ENCODE measurements at regions not wholly inside any gene's neighbourhood (a gene's known extent, or its start where the extent isn't known, plus 50 kb on each side); places are given as distances from the start of the nearest gene placed in this dataset.

DNA sequence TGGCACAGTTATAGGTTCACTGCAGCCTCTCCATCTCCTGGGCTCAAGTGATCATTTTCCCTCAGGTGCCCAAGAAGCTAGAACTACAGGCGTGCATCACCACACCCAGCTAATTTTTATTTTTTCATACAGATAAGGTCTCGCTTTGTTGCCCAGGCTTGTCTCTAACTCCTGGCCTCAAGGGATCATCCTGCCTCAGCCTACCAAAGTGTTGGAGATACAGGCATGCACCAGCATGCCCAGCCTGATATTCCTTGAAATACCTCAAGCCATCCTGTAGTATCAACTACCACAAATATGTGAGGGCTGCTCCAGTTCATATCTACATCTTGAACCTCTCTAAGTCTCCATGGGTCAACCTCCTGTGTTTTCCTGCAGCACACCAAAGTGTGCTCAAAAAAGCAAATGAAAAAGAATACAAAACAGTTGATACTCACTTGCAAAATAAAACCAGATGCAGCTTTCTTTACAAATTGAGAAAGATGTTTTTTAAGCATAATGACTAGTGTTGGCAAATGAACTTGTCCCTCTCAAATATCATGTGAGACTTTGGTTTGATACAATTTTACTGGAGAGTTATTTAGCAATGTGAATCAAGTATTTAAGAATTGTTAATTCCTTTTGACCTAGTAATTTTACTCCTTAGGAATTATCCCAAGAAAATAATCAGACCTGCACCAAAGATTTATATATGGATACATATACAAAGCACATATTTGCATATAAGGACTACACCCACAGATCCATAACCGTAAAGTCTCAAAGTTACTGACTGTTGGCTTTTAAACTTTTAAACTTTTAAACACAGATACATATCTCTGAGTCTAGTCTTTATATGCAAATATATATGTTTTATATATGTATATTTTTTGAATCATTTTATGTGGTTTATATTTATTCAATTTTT lies 197.7 kb downstream of the NRIP1 start:
- Mint-ChIP-seq H3K4me1 (ENCODE audit: low read depth) (no peaks in the 10 kb centered on the region), H3K27me3 (peaks cover 4% of the 10 kb centered on the region), H3K27ac (no peak overlapping the region), H3K36me3 (no peaks in the 10 kb centered on the region), H3K4me3 (no peak overlapping the region), H3K9me3 (no peaks in the 10 kb centered on the region)
- DNase-seq = no peak
- intact Hi-C loops (cut with micrococcal nuclease) = loop anchor here (10.0 kb wide), 1 partner anchor 612 kb away; no protein-coding TSS in a partner anchor
- ChIA-PET POLR2A (no interaction called here), CTCF (interaction anchor here (1.9 kb wide), 1 partner anchor 11 kb away, joined by 5 read pairs; no protein-coding TSS in a partner anchor)

DNA sequence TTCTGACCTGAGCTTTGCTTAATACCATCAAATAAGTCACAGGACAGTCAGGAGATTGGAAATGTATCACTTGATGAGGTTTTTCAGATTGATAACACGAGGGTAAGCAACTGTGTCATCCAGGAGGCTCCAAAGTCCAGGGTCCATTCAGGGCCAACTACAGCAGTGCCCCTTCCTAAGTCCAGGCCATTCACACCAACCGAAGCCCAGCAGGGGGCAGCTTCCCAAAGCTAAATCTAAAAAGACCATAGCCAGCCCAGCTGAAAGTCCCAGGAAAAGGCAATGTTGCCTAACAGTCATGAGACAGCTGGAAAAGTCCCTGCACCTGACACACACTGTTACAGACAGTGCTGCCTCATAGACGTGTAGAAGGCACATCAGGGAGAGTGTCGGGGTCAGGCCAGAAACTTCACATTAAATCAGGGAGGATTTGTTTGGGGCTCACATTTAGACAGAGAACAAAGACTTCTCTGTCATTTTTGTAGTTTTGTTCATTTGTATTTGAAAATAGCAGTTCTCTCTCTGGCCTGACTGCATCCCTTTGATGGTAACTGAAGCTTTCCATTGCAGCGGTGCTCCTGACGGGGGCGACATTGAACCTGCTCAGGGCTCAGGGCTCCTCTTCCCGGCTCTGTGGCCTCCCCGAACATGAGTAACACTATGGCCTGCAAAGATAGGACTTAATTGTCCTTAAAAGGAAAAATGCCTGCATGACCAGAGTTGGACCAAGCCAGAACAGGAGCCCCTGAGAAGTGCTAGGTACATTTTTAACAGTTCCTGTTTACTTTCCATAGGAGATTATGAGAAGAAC lies 200.4 kb downstream of the NRIP1 start:
- peak; percentile 66 for DNase-seq
- peaks cover 4% of the 10 kb centered on the region for H3K27me3 Mint-ChIP-seq
- intact Hi-C loops (cut with micrococcal nuclease) = loop anchor here (1.0 to 10.0 kb wide), 4 partner anchors 202 to 728 kb away; no protein-coding TSS in a partner anchor
- CTCF ChIA-PET = interaction anchor here (0.6 to 1.7 kb wide), 16 partner anchors 10 to 728 kb away, joined by 3 to 8 read pairs (median 3); no protein-coding TSS in a partner anchor
- H3K4me1 Mint-ChIP-seq (ENCODE audit: low read depth) = no peaks in the 10 kb centered on the region
- no peak overlapping the region for H3K27ac Mint-ChIP-seq
- no peaks in the 10 kb centered on the region for H3K9me3 Mint-ChIP-seq
- no peak overlapping the region for H3K4me3 Mint-ChIP-seq
- H3K36me3 Mint-ChIP-seq = no peaks in the 10 kb centered on the region
- POLR2A ChIA-PET = no interaction called here

DNA sequence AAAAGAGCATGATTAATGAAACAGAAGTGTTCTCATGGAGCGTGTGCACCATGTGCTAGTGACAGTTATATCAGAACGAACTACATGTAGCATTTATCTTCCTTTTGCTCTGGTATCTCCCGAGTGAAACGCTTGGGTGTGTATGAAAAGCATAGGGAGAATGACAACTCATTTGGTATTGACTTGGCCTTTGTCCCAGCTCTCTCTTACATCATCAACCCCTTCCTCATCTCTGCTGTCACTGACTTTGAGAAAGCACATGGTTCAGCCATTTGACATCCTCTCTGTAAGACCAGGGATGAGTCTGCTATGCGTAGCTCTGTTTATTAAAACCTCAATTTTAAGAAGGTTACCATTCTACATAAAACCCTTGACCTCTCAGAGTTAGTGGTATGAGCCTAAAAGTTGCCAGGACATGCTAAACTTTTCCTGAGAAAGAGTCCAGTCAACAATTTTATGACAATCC lies 201.0 kb downstream of the NRIP1 start:
- H3K36me3 Mint-ChIP-seq = no peaks in the 10 kb centered on the region
- POLR2A ChIA-PET = no interaction called here
- H3K27ac Mint-ChIP-seq = no peak overlapping the region
- intact Hi-C loops (cut with micrococcal nuclease) = loop anchor here (1.0 to 10.0 kb wide), 5 partner anchors 203 to 729 kb away; no protein-coding TSS in a partner anchor
- H3K4me3 Mint-ChIP-seq = no peak overlapping the region
- H3K4me1 Mint-ChIP-seq (ENCODE audit: low read depth) = no peaks in the 10 kb centered on the region
- peaks cover 2% of the 10 kb centered on the region for H3K27me3 Mint-ChIP-seq
- no peaks in the 10 kb centered on the region for H3K9me3 Mint-ChIP-seq
- no peak for DNase-seq
- CTCF ChIA-PET = interaction anchor here (0.8 to 1.7 kb wide), 12 partner anchors 9 to 728 kb away, joined by 3 to 8 read pairs (median 3); no protein-coding TSS in a partner anchor

DNA sequence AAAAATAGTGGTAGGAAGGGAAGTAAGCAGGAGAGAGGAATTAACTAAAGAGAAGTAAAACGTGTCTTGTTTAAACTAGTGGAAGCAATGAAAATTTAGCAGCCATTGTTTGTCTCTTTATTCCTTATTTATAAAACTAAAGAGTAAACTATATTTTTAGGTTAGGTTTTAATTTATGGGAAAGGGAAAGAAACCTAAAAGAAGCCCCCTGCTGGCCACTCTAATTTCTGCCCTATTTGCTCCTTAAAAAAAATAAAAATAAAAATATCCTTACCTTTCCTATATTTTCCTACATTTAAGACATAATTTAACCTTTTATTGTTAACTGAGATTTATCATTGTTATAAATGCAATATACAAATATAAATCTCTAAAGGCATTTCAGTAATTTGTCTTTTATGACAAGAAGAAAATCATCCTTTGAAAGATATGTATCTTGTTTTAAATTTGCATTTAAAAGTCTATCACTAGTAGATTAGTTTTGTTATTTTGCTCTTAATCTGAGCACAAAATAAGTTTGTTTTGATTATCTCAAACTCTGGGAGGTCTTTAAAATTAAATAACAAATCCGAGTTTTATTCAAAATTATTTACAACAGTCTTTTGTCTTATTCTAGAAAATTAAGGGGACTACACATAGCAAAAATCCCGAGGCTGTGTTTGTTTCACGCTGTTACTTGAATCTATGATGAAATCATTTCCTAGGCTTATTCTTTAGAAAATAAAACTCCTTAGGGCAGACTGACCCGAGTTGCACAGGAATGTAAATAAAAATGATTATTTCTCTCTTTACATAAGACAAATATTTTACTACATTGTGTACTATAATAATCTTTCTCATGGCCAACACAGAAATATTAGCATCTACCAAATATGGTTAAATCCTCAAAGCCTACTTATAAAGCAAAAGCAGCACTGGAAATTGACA lies 201.7 kb downstream of the NRIP1 start:
- intact Hi-C loops (cut with micrococcal nuclease) = loop anchor here (2.0 to 10.0 kb wide), 3 partner anchors 460 to 729 kb away; no protein-coding TSS in a partner anchor
- H3K36me3 Mint-ChIP-seq = no peaks in the 10 kb centered on the region
- no peaks in the 10 kb centered on the region for H3K27me3 Mint-ChIP-seq
- no peaks in the 10 kb centered on the region for H3K9me3 Mint-ChIP-seq
- no peak for DNase-seq
- H3K4me1 Mint-ChIP-seq (ENCODE audit: low read depth) = no peaks in the 10 kb centered on the region
- ChIA-PET CTCF (interaction anchor here (1.0 to 1.7 kb wide), 6 partner anchors 26 to 672 kb away, joined by 3 to 8 read pairs (median 3); no protein-coding TSS in a partner anchor), POLR2A (no interaction called here)
- H3K4me3 Mint-ChIP-seq = no peak overlapping the region
- H3K27ac Mint-ChIP-seq = no peak overlapping the region

DNA sequence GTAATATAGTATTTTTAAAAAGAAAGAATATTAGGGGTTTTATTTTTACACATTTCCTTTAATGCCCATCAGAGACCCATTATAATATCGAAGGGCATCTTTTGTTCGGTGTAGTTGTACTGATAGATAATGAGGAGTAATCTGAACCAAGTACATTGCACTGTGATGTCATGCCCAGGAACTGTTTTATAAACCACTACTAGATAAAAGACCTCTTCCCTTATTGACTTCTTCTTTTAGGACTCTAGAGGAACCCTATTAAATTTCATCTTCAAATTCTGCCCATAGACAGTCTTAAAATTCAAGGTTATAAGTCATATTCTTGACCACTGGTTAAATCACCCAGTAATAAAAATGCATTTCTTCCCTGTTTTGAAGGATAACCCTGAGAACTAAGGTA lies 206.5 kb downstream of the NRIP1 start:
- Mint-ChIP-seq H3K27ac (no peak overlapping the region), H3K27me3 (no peaks in the 10 kb centered on the region), H3K9me3 (peaks cover 2% of the 10 kb centered on the region), H3K4me1 (ENCODE audit: low read depth) (no peaks in the 10 kb centered on the region), H3K36me3 (no peaks in the 10 kb centered on the region), H3K4me3 (no peak overlapping the region)
- ChIA-PET CTCF (no interaction called here), POLR2A (no interaction called here)
- intact Hi-C loops (cut with micrococcal nuclease) = no loop called here
- DNase-seq = no peak

DNA sequence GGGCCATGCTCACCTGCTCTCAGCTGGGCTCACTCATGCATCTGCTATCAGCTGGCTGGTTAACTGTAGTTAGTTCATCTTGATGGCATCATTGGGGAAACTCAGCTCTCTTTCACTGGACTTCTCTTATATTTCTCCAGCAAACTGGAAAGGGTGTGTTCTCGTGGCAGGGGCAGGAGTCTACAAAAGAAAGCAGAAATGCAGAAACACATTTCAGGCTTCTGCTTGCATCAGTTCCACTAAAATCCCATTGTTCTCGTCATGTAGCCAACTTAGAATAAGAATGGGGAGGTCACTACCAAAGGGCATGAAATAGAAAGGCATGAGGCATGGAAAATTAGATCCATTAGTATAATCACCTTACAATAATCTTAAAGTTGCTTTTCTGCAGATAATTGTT lies 207.3 kb downstream of the NRIP1 start:
- intact Hi-C loops (cut with micrococcal nuclease) = no loop called here
- Mint-ChIP-seq H3K27me3 (no peaks in the 10 kb centered on the region), H3K9me3 (peaks cover 2% of the 10 kb centered on the region), H3K4me3 (no peak overlapping the region), H3K4me1 (ENCODE audit: low read depth) (no peaks in the 10 kb centered on the region), H3K27ac (no peak overlapping the region), H3K36me3 (no peaks in the 10 kb centered on the region)
- ChIA-PET CTCF (interaction anchor here (0.9 kb wide), 1 partner anchor 202 kb away, joined by 3 read pairs; no protein-coding TSS in a partner anchor), POLR2A (no interaction called here)
- no peak for DNase-seq

DNA sequence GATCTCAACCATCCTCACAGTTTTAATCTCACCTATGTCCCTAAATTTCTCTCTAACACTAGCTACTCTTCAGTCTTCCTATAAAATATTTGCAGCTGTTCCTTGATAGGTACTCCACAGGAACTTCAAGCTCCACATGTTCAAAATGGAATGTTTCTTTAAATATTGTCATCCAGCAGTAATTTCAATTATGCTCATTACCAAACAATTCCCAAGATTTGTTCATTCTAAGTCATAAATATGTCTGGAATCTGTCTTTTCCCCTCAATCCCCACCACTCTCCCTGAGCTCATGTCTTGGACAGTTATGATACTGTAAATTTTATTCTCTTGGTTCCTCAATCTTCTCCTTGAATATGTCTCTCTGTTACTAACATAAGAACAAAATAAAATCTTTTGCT lies 214.4 kb downstream of the NRIP1 start:
- Mint-ChIP-seq H3K4me1 (ENCODE audit: low read depth) (no peaks in the 10 kb centered on the region), H3K9me3 (peaks cover 12% of the 10 kb centered on the region), H3K4me3 (no peak overlapping the region), H3K27me3 (no peaks in the 10 kb centered on the region), H3K36me3 (no peaks in the 10 kb centered on the region), H3K27ac (no peak overlapping the region)
- POLR2A ChIA-PET = no interaction called here
- CTCF ChIA-PET = interaction anchor here (0.8 kb wide), 1 partner anchor 14 kb away, joined by 3 read pairs; no protein-coding TSS in a partner anchor
- intact Hi-C loops (cut with micrococcal nuclease) = no loop called here
- DNase-seq = no peak

DNA sequence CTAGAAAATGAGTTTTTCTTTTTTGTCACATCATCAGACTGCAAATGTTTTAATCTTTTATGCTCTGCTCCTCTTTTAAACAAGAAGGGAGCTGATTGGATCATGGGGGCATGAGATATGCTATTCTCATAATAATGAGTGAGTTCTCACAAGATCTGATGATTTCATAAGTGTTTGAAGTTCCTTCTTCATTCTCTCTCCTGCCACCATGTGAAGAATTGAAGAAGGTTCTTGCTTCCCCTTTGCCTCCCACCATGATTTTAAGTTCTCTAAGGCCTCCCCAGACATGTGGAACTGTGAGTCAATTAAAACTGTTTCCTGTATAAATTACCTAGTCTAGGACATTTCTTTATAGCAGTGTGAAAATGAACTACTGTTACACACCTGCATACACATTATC lies 218.2 kb downstream of the NRIP1 start:
- peaks cover 16% of the 10 kb centered on the region for H3K9me3 Mint-ChIP-seq
- no peak for DNase-seq
- H3K4me3 Mint-ChIP-seq = no peak overlapping the region
- ChIA-PET POLR2A (no interaction called here), CTCF (no interaction called here)
- no peaks in the 10 kb centered on the region for H3K27me3 Mint-ChIP-seq
- H3K4me1 Mint-ChIP-seq (ENCODE audit: low read depth) = no peaks in the 10 kb centered on the region
- H3K36me3 Mint-ChIP-seq = no peaks in the 10 kb centered on the region
- intact Hi-C loops (cut with micrococcal nuclease) = no loop called here
- H3K27ac Mint-ChIP-seq = no peak overlapping the region

DNA sequence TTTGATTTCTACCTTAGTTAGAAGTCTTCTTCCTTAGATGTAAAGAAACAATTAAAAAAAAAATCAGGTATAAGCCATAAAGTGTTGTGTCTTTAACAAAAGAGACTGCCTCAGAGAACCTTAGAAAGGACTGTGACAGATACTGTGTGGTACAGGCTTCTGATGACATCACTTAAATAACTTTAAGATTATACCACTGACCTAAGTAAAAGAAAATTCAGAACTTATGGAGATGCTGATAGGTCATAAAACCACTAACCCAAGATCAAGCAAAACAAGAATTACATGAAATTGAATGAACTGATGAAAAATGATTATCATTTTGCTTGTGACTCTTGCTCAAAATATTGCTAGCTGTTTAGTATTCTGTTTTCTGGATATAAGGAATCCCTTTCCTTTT lies 220.8 kb downstream of the NRIP1 start:
- intact Hi-C loops (cut with micrococcal nuclease) = no loop called here
- CTCF ChIA-PET = no interaction called here
- no peaks in the 10 kb centered on the region for H3K27me3 Mint-ChIP-seq
- peaks cover 16% of the 10 kb centered on the region for H3K9me3 Mint-ChIP-seq
- no peak overlapping the region for H3K27ac Mint-ChIP-seq
- no peak overlapping the region for H3K4me3 Mint-ChIP-seq
- no peaks in the 10 kb centered on the region for H3K4me1 Mint-ChIP-seq (ENCODE audit: low read depth)
- no peak for DNase-seq
- H3K36me3 Mint-ChIP-seq = no peaks in the 10 kb centered on the region
- POLR2A ChIA-PET = no interaction called here

DNA sequence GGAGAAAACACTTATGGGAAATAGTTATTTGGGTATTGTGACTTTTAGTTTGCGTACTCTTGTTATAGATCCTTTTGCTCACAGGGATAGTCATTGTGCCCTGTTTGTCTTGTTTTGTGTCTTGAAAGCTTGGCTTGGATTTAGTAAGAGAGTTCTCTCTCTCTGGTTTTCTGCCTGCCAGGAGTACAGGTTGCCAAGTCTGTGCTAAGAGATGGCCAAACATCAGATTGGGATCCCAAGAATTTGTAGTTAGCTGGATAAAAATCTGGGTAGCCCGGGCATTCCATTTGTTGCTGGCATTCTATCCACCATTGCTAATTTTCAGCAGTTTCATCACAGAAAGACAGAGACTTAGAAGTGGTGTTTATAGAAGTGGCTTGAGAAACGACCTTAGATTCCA lies 222.2 kb downstream of the NRIP1 start:
- no peak for DNase-seq
- Mint-ChIP-seq H3K4me3 (no peak overlapping the region), H3K27me3 (no peaks in the 10 kb centered on the region), H3K27ac (no peak overlapping the region), H3K4me1 (ENCODE audit: low read depth) (no peaks in the 10 kb centered on the region), H3K36me3 (no peaks in the 10 kb centered on the region), H3K9me3 (peaks cover 16% of the 10 kb centered on the region)
- POLR2A ChIA-PET = no interaction called here
- intact Hi-C loops (cut with micrococcal nuclease) = no loop called here
- CTCF ChIA-PET = no interaction called here

DNA sequence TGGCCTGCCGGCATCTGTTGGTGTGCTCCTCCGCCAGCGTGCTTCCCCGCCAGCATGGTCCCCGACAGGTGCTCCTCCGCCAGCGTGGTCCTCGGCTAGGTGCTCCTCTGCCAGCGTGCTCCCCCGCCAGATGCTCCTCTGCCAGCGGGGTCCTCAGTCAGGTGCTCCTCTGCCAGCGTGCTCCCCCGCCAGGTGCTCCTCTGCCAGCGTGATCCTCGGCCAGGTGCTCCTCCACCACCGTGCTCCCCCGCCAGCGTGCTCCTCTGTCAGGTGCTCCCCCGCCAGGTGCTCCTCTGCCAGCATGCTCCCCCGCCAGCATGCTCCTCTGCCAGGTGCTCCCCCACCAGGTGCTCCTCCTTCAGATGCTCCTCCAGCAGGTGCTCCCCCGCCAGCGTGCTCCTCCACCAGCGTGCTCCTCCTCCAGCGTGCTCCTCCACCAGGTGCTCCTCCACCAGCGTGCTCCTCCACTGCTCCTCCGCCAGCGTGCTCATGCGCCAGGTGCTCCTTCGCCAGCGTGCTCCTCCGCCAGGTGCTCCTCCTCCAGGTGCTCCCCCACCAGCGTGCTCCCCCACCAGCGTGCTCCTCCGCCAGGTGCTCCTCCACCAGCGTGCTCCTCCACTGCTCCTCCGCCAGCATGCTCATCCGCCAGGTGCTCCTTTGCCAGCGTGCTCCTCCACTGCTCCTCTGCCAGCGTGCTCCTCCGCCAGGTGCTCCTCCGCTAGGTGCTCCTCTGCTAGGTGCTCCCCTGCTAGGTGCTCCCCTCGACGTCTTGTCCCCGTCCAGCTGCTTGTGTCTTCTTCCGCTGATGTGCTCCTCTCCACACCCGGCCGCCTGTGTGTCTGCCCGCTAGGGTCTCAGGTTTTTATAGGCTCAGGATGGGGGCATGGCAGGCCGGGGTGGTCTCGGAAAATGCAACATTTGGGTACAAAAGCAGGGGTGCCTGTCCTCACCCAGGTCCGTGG lies 223.0 kb downstream of the NRIP1 start:
- Mint-ChIP-seq H3K27me3 (no peaks in the 10 kb centered on the region), H3K4me3 (no peak overlapping the region), H3K9me3 (peaks cover 16% of the 10 kb centered on the region), H3K36me3 (no peaks in the 10 kb centered on the region), H3K4me1 (ENCODE audit: low read depth) (no peaks in the 10 kb centered on the region), H3K27ac (no peak overlapping the region)
- ChIA-PET CTCF (no interaction called here), POLR2A (no interaction called here)
- no peak for DNase-seq
- intact Hi-C loops (cut with micrococcal nuclease) = no loop called here

Measured in activated CD4-positive, alpha-beta memory T cell treated with anti-CD3 and anti-CD28 coated beads for 36 hours (primary cell).